ENCODE measurements at regions not wholly inside any gene's neighbourhood (a gene's known extent, or its start where the extent isn't known, plus 50 kb on each side); places are given as distances from the start of the nearest gene placed in this dataset.
"Not testable (repeated sequence)": the region's sequence is repeated elsewhere in the genome, so short reads cannot be mapped to it uniquely, and the experiment has no call there.

- Histone ChIP-seq H3K4me3 (ENCODE audit: low read depth, low read length) (no peak overlapping the region), H3K79me2 (ENCODE audit: control insufficient read depth, insufficient read depth, low read length, unreplicated experiment) (no peaks in the 10 kb centered on the region), H3K36me3 (ENCODE audit: insufficient read depth, low read length) (no peaks in the 10 kb centered on the region), H3K27ac (ENCODE audit: low read depth, low read length) (no peak overlapping the region), H3K27me3 (ENCODE audit: insufficient read depth, low read length) (no peaks in the 10 kb centered on the region), H2AFZ (ENCODE audit: low read length, unreplicated experiment) (no peak overlapping the region), H3K4me1 (ENCODE audit: control insufficient read depth, insufficient read depth, low read length, unreplicated experiment) (no peaks in the 10 kb centered on the region)
Observed at GRCh38 chrY:12292542-12292941, 408.5 kb upstream of the USP9Y start.

- Histone ChIP-seq H3K4me3 (ENCODE audit: low read depth, low read length) (no peak overlapping the region), H3K27ac (ENCODE audit: low read depth, low read length) (no peak overlapping the region), H3K27me3 (ENCODE audit: insufficient read depth, low read length) (no peaks in the 10 kb centered on the region), H3K79me2 (ENCODE audit: control insufficient read depth, insufficient read depth, low read length, unreplicated experiment) (no peaks in the 10 kb centered on the region), H3K36me3 (ENCODE audit: insufficient read depth, low read length) (no peaks in the 10 kb centered on the region), H3K4me1 (ENCODE audit: control insufficient read depth, insufficient read depth, low read length, unreplicated experiment) (no peaks in the 10 kb centered on the region), H2AFZ (ENCODE audit: low read length, unreplicated experiment) (no peak overlapping the region)
Observed at GRCh38 chrY:12296460-12296859, 404.6 kb upstream of the USP9Y start.

GRCh38 chrY:12299796-12300195, 401.2 kb upstream of the USP9Y start:
- not testable (repeated sequence) for H3K36me3 ChIP-seq (ENCODE audit: insufficient read depth, low read length); H3K79me2 ChIP-seq (ENCODE audit: control insufficient read depth, insufficient read depth, low read length, unreplicated experiment); H2AFZ ChIP-seq (ENCODE audit: low read length, unreplicated experiment); H3K27ac ChIP-seq (ENCODE audit: low read depth, low read length); H3K4me3 ChIP-seq (ENCODE audit: low read depth, low read length); H3K4me1 ChIP-seq (ENCODE audit: control insufficient read depth, insufficient read depth, low read length, unreplicated experiment); H3K27me3 ChIP-seq (ENCODE audit: insufficient read depth, low read length)

GRCh38 chrY:12303464-12303863, 397.6 kb upstream of the USP9Y start:
- no peaks in the 10 kb centered on the region for H3K79me2 ChIP-seq (ENCODE audit: control insufficient read depth, insufficient read depth, low read length, unreplicated experiment)
- no peaks in the 10 kb centered on the region for H3K27me3 ChIP-seq (ENCODE audit: insufficient read depth, low read length)
- H3K4me3 ChIP-seq (ENCODE audit: low read depth, low read length), result no peak overlapping the region
- H3K4me1 ChIP-seq (ENCODE audit: control insufficient read depth, insufficient read depth, low read length, unreplicated experiment), result no peaks in the 10 kb centered on the region
- no peak overlapping the region for H2AFZ ChIP-seq (ENCODE audit: low read length, unreplicated experiment)
- H3K36me3 ChIP-seq (ENCODE audit: insufficient read depth, low read length), result no peaks in the 10 kb centered on the region
- no peak overlapping the region for H3K27ac ChIP-seq (ENCODE audit: low read depth, low read length)

GRCh38 chrY:12305456-12305855, 395.6 kb upstream of the USP9Y start:
- H3K79me2 ChIP-seq (ENCODE audit: control insufficient read depth, insufficient read depth, low read length, unreplicated experiment), result no peaks in the 10 kb centered on the region
- no peaks in the 10 kb centered on the region for H3K27me3 ChIP-seq (ENCODE audit: insufficient read depth, low read length)
- no peak overlapping the region for H3K4me3 ChIP-seq (ENCODE audit: low read depth, low read length)
- H2AFZ ChIP-seq (ENCODE audit: low read length, unreplicated experiment), result no peak overlapping the region
- no peaks in the 10 kb centered on the region for H3K36me3 ChIP-seq (ENCODE audit: insufficient read depth, low read length)
- no peak overlapping the region for H3K27ac ChIP-seq (ENCODE audit: low read depth, low read length)
- H3K4me1 ChIP-seq (ENCODE audit: control insufficient read depth, insufficient read depth, low read length, unreplicated experiment), result no peaks in the 10 kb centered on the region

- Histone ChIP-seq H3K4me1 (ENCODE audit: control insufficient read depth, insufficient read depth, low read length, unreplicated experiment) (no peaks in the 10 kb centered on the region), H3K79me2 (ENCODE audit: control insufficient read depth, insufficient read depth, low read length, unreplicated experiment) (no peaks in the 10 kb centered on the region), H3K27ac (ENCODE audit: low read depth, low read length) (no peak overlapping the region), H3K36me3 (ENCODE audit: insufficient read depth, low read length) (no peaks in the 10 kb centered on the region), H3K4me3 (ENCODE audit: low read depth, low read length) (no peak overlapping the region), H2AFZ (ENCODE audit: low read length, unreplicated experiment) (no peak overlapping the region), H3K27me3 (ENCODE audit: insufficient read depth, low read length) (no peaks in the 10 kb centered on the region)
Observed at GRCh38 chrY:12309212-12309611, 391.8 kb upstream of the USP9Y start.

- no peaks in the 10 kb centered on the region for H3K4me1 ChIP-seq (ENCODE audit: control insufficient read depth, insufficient read depth, low read length, unreplicated experiment)
- H3K27me3 ChIP-seq (ENCODE audit: insufficient read depth, low read length), result no peaks in the 10 kb centered on the region
- no peaks in the 10 kb centered on the region for H3K36me3 ChIP-seq (ENCODE audit: insufficient read depth, low read length)
- H3K79me2 ChIP-seq (ENCODE audit: control insufficient read depth, insufficient read depth, low read length, unreplicated experiment), result no peaks in the 10 kb centered on the region
- no peak overlapping the region for H2AFZ ChIP-seq (ENCODE audit: low read length, unreplicated experiment)
- no peak overlapping the region for H3K27ac ChIP-seq (ENCODE audit: low read depth, low read length)
- H3K4me3 ChIP-seq (ENCODE audit: low read depth, low read length), result no peak overlapping the region
Observed at GRCh38 chrY:12310832-12311231, 390.2 kb upstream of the USP9Y start.

GRCh38 chrY:12327751-12328150, 373.3 kb upstream of the USP9Y start:
- Histone ChIP-seq H3K4me1 (ENCODE audit: control insufficient read depth, insufficient read depth, low read length, unreplicated experiment) (no peaks in the 10 kb centered on the region), H3K27ac (ENCODE audit: low read depth, low read length) (no peak overlapping the region), H3K79me2 (ENCODE audit: control insufficient read depth, insufficient read depth, low read length, unreplicated experiment) (no peaks in the 10 kb centered on the region), H2AFZ (ENCODE audit: low read length, unreplicated experiment) (no peak overlapping the region), H3K27me3 (ENCODE audit: insufficient read depth, low read length) (no peaks in the 10 kb centered on the region), H3K4me3 (ENCODE audit: low read depth, low read length) (no peak overlapping the region), H3K36me3 (ENCODE audit: insufficient read depth, low read length) (no peaks in the 10 kb centered on the region)

- H3K4me1 ChIP-seq (ENCODE audit: control insufficient read depth, insufficient read depth, low read length, unreplicated experiment); H3K36me3 ChIP-seq (ENCODE audit: insufficient read depth, low read length); H3K27ac ChIP-seq (ENCODE audit: low read depth, low read length); H2AFZ ChIP-seq (ENCODE audit: low read length, unreplicated experiment); H3K79me2 ChIP-seq (ENCODE audit: control insufficient read depth, insufficient read depth, low read length, unreplicated experiment); H3K4me3 ChIP-seq (ENCODE audit: low read depth, low read length); H3K27me3 ChIP-seq (ENCODE audit: insufficient read depth, low read length): not testable (repeated sequence)
Observed at GRCh38 chrY:12331917-12332316, 369.1 kb upstream of the USP9Y start.

- no peaks in the 10 kb centered on the region for H3K36me3 ChIP-seq (ENCODE audit: insufficient read depth, low read length)
- H3K27me3 ChIP-seq (ENCODE audit: insufficient read depth, low read length), result no peaks in the 10 kb centered on the region
- no peak overlapping the region for H3K27ac ChIP-seq (ENCODE audit: low read depth, low read length)
- no peaks in the 10 kb centered on the region for H3K79me2 ChIP-seq (ENCODE audit: control insufficient read depth, insufficient read depth, low read length, unreplicated experiment)
- H2AFZ ChIP-seq (ENCODE audit: low read length, unreplicated experiment), result no peak overlapping the region
- H3K4me1 ChIP-seq (ENCODE audit: control insufficient read depth, insufficient read depth, low read length, unreplicated experiment), result no peaks in the 10 kb centered on the region
- no peak overlapping the region for H3K4me3 ChIP-seq (ENCODE audit: low read depth, low read length)
Observed at GRCh38 chrY:12343211-12343610, 357.8 kb upstream of the USP9Y start.

GRCh38 chrY:12348181-12348580, 352.9 kb upstream of the USP9Y start:
- Histone ChIP-seq H3K4me1 (ENCODE audit: control insufficient read depth, insufficient read depth, low read length, unreplicated experiment) (no peaks in the 10 kb centered on the region), H3K27ac (ENCODE audit: low read depth, low read length) (no peak overlapping the region), H3K27me3 (ENCODE audit: insufficient read depth, low read length) (no peaks in the 10 kb centered on the region), H3K79me2 (ENCODE audit: control insufficient read depth, insufficient read depth, low read length, unreplicated experiment) (no peaks in the 10 kb centered on the region), H3K4me3 (ENCODE audit: low read depth, low read length) (no peak overlapping the region), H3K36me3 (ENCODE audit: insufficient read depth, low read length) (no peaks in the 10 kb centered on the region), H2AFZ (ENCODE audit: low read length, unreplicated experiment) (no peak overlapping the region)

GRCh38 chrY:12357204-12357603, 343.8 kb upstream of the USP9Y start:
- Histone ChIP-seq H3K79me2 (ENCODE audit: control insufficient read depth, insufficient read depth, low read length, unreplicated experiment) (no peaks in the 10 kb centered on the region), H3K36me3 (ENCODE audit: insufficient read depth, low read length) (no peaks in the 10 kb centered on the region), H3K27me3 (ENCODE audit: insufficient read depth, low read length) (no peaks in the 10 kb centered on the region), H3K4me1 (ENCODE audit: control insufficient read depth, insufficient read depth, low read length, unreplicated experiment) (no peaks in the 10 kb centered on the region), H2AFZ (ENCODE audit: low read length, unreplicated experiment) (no peak overlapping the region), H3K4me3 (ENCODE audit: low read depth, low read length) (no peak overlapping the region), H3K27ac (ENCODE audit: low read depth, low read length) (no peak overlapping the region)
